ENCODE measurements at regions not wholly inside any gene's neighbourhood (a gene's known extent, or its start where the extent isn't known, plus 50 kb on each side); places are given as distances from the start of the nearest gene placed in this dataset.

DNA sequence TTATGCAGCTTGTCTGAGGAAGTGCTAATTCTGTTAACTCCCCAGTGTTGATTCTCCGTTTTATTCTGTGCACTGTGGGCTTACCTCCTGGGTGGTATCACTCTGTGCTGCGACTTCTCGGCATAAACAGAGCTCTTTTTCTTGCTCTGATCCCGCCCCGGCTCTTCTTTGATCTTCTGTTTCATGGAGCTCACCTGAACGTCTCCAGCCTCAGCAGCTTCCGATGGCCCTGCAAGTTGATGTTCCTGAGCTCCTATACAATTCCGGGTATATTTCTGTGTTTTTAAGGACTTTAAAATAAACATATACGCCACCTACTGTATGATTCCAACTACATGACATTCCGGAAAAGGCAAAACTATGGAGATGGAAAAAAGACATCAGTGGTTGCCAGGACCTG lies 110.8 kb downstream of the TENT4A start:
- Histone ChIP-seq H3K18ac (ENCODE audit: extremely low read depth, low read length) (no peak overlapping the region), H4K5ac (ENCODE audit: insufficient read length, low read depth, low read length) (no peak overlapping the region), H3K4me2 (ENCODE audit: insufficient read depth in 1 of 2, low read depth in 2 of 2, low read length in 2 of 2) (no peak overlapping the region), H3K79me1 (ENCODE audit: low read depth, low read length) (no peaks in the 10 kb centered on the region), H2AK5ac (ENCODE audit: low read depth, low read length) (no peak overlapping the region), H2BK15ac (ENCODE audit: low read length) (no peak overlapping the region), H4K20me1 (replicated peaks in 1 of 2; ENCODE audit: control insufficient read depth in 1 of 2, insufficient read depth in 2 of 2, low read length in 2 of 2) (no peaks in the 10 kb centered on the region), H3K36me3 (ENCODE audit: control insufficient read depth in 2 of 4, insufficient read depth in 4 of 4, low read length in 3 of 4) (no peaks in the 10 kb centered on the region), H2BK120ac (replicated peaks; ENCODE audit: low read depth, low read length) (no peak overlapping the region), H3K9ac (replicated peaks in 1 of 4; ENCODE audit: extremely low read depth in 1 of 4, low read depth in 3 of 4, low read length in 3 of 4) (no peak overlapping the region), H3K14ac (ENCODE audit: insufficient read length) (no peak overlapping the region), H2BK12ac (ENCODE audit: low read depth, low read length) (no peak overlapping the region), H3K23ac (ENCODE audit: insufficient read length) (no peak overlapping the region), H3K27ac (ENCODE audit: low read depth, low read length) (no peak overlapping the region), H3K23me2 (ENCODE audit: low read depth, low read length) (no peaks in the 10 kb centered on the region), H4K91ac (replicated peaks; ENCODE audit: insufficient read length, low read length) (no peak overlapping the region), H3K4ac (replicated peaks; ENCODE audit: insufficient read length, low read depth, low read length) (no peak overlapping the region), H4K8ac (ENCODE audit: extremely low read depth, insufficient read depth, low read length) (no peak overlapping the region), H3K9me3 (ENCODE audit: insufficient read depth in 2 of 2, low read depth in 1 of 2, low read length in 1 of 2) (no peaks in the 10 kb centered on the region), H2BK5ac (ENCODE audit: low read depth, low read length) (no peak overlapping the region), H3K4me1 (replicated peaks in 1 of 4; ENCODE audit: control insufficient read depth in 3 of 4, insufficient read depth in 4 of 4, low read length in 3 of 4) (no peaks in the 10 kb centered on the region; a peak in 1 of 7 replicates), H2AFZ (ENCODE audit: low read length) (no peak overlapping the region), H3K79me2 (ENCODE audit: control insufficient read depth in 1 of 2, insufficient read depth in 2 of 2, low read length in 2 of 2) (no peaks in the 10 kb centered on the region), H3K4me3 (ENCODE audit: extremely low read depth in 1 of 4, insufficient read depth in 2 of 4, low read depth in 3 of 4, low read length in 4 of 4) (no peak overlapping the region), H2BK20ac (ENCODE audit: low read length) (no peak overlapping the region), H3K27me3 (replicated peaks in 1 of 4; ENCODE audit: control insufficient read depth in 3 of 4, extremely low read depth in 1 of 4, insufficient read depth in 3 of 4, low read length in 3 of 4) (no peaks in the 10 kb centered on the region), H3K56ac (replicated peaks; ENCODE audit: insufficient read length, low read depth, low read length) (no peak overlapping the region)
- WGBS, 2 experiments (ENCODE audit: extremely low coverage in 1 of 2, insufficient coverage in 1 of 2, insufficient read length in 1 of 2, insufficient replicate concordance in 2 of 2, low coverage in 1 of 2, low lambda C conversion rate in 2 of 2, missing lambda C conversion rate in 1 of 2), result 92% methylated on average over 10 of the region's 10 CpGs; no CpG with 5 or more reads in 1 of the 2 experiments
- no peak for FAIRE-seq
- ChIA-PET CTCF (ENCODE audit: partially characterized antibody) (interaction anchor here (0.8 to 1.0 kb wide), 3 partner anchors 10 to 13 kb away, joined by 3 to 5 read pairs (median 3); no protein-coding TSS in a partner anchor), POLR2A (ENCODE audit: partially characterized antibody) (no interaction called here)
- peak in 1 of 2 experiments; percentile 19 for DNase-seq (ENCODE audit: low read depth in 1 of 2, low spot score in 2 of 2)
- no peak for TF ChIP-seq HDAC2 (IDR thresholded peaks at IDR 0.05; ENCODE audit: borderline replicate concordance in 1 of 2, low read depth in 2 of 2, low read length in 2 of 2)
- TF ChIP-seq SP1 (IDR thresholded peaks at IDR 0.05; ENCODE audit: low read depth, low read length), result no peak
- no peak for TF ChIP-seq EZH2 (IDR thresholded peaks at IDR 0.05; ENCODE audit: low read depth, low read length, severe bottlenecking)
- no peak for TF ChIP-seq GABPA (IDR thresholded peaks at IDR 0.05; ENCODE audit: borderline replicate concordance, insufficient read depth, low read length)
- TF ChIP-seq SIRT6 (IDR thresholded peaks at IDR 0.05; ENCODE audit: low read length), result no peak
- TF ChIP-seq, protein P1, sequence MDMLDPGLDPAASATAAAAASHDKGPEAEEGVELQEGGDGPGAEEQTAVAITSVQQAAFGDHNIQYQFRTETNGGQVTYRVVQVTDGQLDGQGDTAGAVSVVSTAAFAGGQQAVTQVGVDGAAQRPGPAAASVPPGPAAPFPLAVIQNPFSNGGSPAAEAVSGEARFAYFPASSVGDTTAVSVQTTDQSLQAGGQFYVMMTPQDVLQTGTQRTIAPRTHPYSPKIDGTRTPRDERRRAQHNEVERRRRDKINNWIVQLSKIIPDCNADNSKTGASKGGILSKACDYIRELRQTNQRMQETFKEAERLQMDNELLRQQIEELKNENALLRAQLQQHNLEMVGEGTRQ (IDR thresholded peaks at IDR 0.05; ENCODE audit: low read length), result no peak
- no peak for TF ChIP-seq SIN3A (conservative IDR thresholded peaks at IDR 0.05 in 1 of 2, IDR thresholded peaks at IDR 0.05 in 1 of 2; ENCODE audit: low read depth in 1 of 2, low read length in 2 of 2)

Measured in H1 (cell line).